ENCODE measurements at regions not wholly inside any gene's neighbourhood (a gene's known extent, or its start where the extent isn't known, plus 50 kb on each side); places are given as distances from the start of the nearest gene placed in this dataset.
"Not testable (repeated sequence)": the region's sequence is repeated elsewhere in the genome, so short reads cannot be mapped to it uniquely, and the experiment has no call there.

DNA sequence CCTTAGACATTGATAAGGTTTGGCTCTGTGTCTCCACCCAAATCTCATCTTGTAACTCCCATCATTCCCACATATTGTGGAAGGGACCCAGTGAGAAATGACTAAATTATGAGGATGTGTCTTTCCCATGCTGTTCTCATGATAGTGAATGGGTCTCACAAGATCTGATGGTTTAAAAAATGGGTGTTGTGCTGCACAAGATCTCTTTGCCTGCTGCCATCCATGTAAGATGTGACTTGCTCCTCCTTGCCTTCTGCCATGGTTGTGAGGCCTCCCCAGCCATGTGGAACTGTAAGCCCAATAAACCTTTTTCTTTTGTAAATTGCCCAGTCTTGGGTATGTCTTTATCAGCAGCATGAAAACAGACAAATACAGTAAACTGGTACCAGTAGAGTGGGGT is 206.1 kb upstream of the KCND2 start:
- not testable (repeated sequence) for DNase-seq (ENCODE audit: low read depth)

DNA sequence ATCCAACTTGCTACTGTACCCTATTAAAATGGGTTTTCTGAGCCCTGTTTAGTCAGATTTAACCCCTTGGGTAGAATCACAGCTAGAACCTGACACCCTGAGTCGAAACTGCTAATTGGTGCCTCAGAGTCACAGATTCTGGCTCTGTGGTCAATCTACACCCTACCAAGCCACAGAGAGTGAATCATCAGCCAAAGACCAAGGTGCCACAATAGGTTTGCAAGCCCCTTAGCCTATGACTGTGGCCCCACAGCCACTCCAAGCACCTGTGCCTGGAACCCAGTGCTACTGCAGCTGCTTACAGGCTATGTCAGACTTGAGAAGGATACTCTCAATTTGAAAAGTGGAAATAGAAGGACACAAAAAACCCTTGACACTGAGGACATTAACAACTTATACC is 202.8 kb upstream of the KCND2 start:
- no peak for DNase-seq (ENCODE audit: low read depth)

DNA sequence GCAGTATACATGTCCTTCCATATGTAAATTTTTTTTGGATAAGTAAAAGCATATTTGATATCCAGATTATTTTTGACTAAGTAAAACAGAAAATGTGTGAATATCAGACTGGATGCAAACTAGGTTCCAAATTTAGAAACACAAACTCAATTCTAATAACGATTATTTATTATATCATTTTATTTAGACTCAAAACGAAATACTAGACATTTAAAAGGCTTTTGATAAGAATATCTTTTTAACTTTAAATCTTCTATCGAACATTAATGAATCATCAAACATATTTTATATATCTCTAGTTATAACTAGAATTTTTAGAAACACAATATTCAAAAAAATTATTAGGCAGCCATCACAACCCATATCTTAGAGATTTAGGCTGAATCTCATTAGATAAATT is 195.2 kb upstream of the KCND2 start:
- DNase-seq (ENCODE audit: low read depth), result no peak

DNA sequence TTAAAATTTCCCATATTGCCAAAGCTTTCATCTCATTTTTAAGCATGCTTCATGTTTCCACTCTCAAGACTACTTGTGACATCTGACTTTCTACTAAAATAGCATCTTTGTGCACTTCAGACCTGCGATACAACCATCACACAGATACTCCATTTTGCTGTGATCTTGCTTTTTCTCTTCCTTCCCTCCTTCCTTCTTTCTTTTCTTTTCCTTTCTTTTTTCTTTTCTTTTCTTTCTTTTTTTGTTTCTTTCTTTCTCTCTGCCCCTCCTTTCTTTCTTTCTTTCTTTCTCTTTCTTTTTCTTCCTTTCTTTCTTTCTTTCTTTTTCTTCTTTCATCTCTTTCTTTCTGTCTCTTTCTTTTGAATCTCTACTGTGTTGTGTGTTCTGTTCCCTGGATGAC is 194.0 kb upstream of the KCND2 start:
- no peak for DNase-seq (ENCODE audit: low read depth)

DNA sequence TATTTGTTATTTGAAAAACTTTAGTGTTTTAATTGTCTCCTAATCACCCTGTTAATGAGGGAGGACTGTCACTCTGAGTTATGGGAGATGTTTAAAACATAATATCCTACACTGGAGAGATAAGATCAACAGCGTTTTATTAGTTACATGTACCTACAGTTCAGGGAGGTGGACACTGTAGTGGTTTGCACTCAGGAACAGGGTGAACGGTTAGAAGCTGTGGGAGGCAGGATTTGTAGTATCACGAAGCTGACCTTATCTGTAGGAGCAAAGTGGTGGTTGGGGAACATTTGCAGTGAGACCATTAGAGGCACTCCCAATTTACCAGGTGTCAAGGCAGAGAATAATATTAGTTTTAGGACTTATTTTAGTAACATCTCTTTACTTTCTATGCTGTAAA is 193.3 kb upstream of the KCND2 start:
- no peak for DNase-seq (ENCODE audit: low read depth)

DNA sequence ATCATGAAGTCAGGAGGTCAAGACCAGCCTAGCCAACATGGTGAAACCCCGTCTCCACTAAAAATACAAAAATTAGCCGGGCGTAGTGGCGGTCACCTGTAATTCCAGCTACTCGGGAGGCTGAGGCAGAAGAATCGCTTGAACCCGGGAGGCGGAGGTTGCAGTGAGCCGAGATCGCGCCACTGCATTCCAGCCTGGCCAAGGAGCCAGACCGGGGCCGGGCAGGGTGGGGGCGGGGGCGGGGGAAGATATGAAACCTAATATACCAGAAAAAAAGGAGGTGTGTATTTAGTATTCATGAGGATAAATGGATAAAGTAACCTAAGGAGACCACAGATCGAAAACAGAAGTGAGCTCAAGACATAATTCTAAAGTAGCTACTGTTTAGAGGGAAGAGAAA is 186.5 kb upstream of the KCND2 start:
- not testable (repeated sequence) for DNase-seq (ENCODE audit: low read depth)

DNA sequence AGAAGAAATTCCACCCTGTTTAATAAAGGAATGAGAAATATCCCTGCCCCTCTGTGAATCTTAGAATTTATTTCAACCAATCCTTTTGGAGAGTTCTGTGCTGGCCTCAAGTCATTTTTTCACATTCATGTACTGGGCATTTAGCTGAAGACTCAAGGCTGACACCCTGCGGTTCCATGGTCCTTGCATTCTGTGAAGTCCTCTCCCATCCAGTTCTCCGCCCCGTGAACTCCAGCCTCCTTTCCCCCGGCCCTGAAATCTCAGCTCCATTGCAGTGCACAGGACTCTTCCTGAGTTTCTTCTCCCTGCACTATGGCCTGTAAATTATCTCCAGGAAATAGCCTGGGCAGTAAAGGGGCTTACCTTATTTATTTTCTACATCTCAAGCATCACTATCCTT is 183.0 kb upstream of the KCND2 start:
- peak; percentile 78 for DNase-seq (ENCODE audit: low read depth)

DNA sequence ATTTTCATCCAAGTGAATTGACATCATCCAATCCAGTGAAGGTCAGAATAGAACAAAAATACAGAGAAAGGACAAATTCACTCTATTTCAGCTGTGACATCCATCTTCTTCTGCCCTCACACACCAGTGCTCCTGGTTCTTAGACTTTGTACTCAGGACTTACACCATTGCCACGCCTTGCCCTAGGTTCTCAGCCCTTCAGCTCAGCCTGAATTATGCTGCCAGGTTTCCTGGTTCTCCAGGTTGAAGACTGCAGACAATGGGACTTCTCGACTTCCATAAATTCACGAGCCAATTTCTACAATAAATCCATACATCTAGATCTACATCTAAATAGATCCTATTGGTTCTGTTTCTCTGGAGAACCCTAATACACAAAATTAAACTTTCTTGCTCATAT is 181.2 kb upstream of the KCND2 start:
- no peak for DNase-seq (ENCODE audit: low read depth)

DNA sequence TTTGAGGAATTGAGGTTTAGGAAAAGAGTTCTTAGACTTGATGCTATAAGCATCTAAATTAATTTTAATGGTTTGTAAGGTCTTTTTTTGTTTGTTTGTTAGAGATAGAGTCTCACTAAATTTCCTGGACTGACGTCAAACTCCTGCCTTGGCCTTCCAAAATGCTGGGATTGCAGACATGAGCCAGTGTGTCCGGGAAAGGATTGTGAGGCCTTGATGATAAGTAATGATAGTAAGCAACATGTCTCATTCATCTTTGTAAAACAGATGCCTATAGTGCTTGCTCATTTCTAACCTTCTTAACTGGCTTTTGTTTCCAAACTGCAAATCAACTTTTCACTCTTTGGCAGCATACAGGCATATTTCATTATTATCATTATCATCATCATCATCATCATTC is 176.0 kb upstream of the KCND2 start:
- no peak for DNase-seq (ENCODE audit: low read depth)

DNA sequence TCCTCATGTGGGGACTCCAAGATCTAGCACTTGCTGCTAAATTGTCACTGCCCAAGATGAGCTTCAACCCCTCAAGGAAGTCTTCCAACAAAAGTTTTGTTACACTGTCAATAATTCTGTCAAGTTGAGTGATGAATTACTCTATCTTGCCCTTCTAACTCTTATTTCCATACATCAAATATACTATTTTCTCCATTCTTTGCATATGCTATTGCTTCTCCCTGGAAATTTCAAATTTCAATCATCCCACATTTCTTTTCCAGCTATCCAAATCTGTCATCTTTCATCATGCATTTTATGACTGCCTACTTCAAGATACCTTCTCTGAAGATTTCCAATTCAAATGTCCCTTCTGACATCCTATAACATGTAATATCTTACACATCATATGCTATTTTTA is 175.2 kb upstream of the KCND2 start:
- DNase-seq (ENCODE audit: low read depth), result no peak

DNA sequence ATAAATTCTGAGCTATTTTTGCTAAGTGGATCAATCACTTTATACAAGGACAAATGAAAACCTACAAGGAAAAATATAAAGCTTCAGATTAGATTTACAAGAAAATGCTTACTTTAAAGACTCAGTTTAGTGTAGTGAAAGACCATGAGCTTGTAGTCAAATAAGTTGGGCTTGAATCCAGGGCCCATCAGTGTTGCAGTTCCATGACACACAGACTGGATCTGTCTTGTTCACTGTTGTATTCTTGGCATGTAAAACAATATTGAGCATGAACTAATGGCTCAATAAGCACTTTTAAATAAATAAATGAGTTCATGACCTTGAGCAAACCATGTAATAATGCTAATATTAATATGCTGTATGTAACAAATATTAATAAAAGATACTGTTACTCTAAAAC is 164.6 kb upstream of the KCND2 start:
- DNase-seq (ENCODE audit: low read depth), result no peak

DNA sequence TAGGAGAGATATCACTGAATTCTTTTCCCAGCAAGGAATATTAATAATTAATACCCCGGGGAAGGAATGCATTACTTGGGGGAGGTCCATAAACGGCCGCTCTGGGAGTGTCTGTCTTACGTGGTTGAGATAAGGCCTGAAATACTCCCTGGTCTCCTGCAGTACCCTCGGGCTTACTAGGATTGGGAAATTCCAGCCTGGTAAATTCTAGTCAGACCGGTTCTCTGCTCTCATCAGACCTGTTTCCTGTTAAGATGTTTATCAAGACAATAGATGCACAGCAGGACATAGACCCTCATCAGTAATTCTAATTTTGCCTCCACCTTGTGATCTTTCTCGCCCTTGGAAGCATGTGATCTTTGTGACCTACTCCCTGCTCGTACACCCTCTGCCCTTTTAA is 162.8 kb upstream of the KCND2 start:
- DNase-seq (ENCODE audit: low read depth), result no peak

DNA sequence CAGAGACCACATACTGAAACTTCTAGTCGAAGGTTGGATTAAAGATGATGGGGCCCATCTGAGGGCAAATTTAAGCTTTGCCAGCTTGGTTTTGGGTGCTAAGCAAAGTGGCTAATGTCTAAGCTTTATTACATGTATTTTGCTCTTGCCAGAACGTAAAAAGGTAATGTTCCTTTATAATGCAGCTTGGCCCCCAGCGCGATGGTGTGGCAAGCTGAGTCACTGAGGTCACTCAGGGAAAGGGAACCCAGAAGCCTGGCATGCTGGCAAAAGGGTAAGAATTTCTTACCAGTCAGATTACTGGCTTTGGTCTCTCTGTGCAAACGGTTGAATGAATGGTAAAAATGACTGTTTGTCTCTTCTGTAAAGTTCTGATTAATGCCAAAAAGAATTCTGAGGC is 158.3 kb upstream of the KCND2 start:
- peak; percentile 20 for DNase-seq (ENCODE audit: low read depth)

DNA sequence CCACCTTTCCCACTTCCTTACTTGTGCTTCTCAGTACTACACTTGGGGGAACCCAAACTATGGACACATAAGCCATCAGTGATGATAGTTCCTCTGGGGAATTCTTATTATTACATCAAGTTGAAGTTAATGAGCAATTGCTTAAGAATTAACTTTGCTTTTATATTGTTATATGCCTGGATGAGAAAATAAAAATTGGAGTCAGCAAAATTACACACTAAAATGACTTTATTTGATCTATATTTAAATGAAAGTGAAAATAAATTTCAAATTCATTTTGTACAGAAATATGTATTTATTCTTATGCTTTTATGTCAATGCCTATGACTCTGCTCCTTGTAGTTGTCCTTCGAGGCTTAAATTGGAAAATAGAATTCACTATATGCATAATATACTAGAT is 149.4 kb upstream of the KCND2 start:
- no peak for DNase-seq (ENCODE audit: low read depth)

DNA sequence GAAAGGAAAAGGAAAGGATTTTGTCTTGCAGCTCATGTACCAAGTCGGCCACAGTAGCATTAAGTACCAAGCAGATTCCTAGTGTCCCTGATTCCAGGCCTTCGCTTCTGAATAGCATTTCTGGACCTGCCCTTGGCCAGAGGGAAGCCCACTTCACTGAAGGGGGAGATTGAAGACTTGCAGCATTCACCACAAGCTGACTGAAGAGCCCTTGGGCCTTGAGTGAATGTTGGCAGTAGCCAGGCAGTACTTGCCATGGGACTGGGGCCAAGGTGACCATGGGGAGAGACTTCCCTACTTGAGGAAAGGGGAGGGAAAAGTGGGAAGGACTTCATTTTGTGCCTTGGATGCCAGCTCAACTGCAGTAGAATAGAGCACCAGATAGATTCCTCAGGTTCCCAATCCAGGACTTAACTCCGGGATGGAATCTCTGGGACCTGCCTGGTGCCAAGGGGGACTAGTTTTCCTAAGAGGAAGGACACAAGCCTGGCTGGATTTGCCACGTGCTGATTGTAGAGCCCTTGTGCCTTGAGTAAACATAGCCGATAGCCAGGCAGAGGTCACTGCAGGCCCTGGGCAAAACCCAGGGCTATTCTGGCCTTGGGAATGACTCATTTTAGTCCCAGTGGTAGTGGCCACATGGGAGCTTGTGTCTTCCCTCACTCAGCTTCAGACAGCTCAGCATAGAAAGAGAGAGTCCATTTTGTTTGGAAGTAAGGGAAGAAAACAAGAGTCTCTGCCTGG is 141.7 kb upstream of the KCND2 start:
- DNase-seq (ENCODE audit: low read depth), result no peak

DNA sequence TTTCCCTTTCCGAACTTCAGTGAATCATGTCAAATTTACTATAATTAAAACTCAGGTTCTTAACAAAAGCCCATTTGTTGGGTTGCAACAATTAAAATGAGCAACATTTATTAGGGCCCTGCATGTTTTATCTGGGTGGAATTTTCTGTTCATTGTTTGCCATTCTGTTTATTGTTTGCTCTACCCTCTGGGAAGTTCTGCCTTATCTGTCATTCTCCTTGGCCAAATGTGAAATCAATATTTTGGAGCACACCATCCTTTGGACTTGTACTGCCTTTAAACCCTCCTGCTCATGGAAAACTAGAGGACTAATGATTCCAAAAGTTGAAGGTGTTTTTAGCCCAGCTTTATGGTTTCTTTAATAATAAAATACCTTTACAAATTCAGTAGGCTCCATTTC is 134.5 kb upstream of the KCND2 start:
- no peak for DNase-seq (ENCODE audit: low read depth)

DNA sequence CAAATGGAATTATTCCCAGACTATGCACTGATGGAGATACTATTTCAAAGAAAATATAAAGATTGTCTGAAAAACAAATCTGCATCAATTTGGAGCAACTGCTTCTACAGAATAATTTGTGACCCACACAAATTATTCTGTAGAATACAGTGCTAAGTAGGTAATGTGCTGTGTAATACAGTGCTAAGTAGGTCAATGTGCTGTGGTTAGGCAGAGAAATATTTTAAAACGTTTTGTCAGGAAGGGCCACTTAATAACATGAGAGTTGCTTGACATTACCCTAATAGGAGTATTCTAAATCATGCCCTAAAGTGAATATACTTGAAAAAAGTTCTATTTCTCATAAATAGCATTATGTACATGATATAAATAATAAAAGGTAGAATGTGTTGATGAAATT is 116.5 kb upstream of the KCND2 start:
- DNase-seq (ENCODE audit: low read depth), result no peak

DNA sequence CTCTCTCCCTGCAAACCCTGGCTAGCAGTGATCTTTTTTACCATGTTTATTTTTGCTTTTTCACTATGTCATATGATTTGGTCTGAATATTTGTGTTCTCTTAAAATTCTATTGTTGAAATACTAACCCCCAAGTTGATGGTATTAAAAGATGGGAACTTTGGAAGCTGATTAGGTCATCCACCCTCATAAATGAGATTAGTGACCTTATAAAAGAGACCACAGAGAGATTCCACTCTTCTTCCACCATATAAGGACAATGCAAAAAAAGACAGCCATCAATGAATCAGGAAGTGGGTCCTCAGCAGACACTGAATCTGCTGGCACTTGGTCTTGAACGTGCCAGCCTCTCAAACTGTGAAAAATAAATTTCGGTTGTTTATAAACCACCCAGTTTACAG is 112.8 kb upstream of the KCND2 start:
- no peak for DNase-seq (ENCODE audit: low read depth)

DNA sequence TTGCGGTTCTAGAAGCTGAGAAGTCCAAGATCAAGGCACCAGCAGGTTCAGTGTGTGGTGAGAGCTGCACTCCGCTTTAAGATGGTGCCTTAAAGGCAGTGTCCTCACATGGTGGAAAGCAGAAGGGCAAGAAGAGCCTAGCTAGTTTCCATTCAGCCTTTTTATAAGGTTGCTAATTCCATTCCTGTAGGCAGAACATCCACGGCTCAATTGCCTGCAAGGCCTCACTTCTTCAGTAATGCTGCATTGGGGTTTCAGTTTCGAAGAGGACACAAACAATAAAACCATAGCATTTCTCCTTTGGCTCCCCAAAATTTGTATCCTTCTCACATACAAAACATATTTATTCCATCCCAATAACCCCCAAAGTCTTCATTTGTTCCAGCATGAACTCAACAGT is 109.5 kb upstream of the KCND2 start:
- DNase-seq (ENCODE audit: low read depth), result no peak

DNA sequence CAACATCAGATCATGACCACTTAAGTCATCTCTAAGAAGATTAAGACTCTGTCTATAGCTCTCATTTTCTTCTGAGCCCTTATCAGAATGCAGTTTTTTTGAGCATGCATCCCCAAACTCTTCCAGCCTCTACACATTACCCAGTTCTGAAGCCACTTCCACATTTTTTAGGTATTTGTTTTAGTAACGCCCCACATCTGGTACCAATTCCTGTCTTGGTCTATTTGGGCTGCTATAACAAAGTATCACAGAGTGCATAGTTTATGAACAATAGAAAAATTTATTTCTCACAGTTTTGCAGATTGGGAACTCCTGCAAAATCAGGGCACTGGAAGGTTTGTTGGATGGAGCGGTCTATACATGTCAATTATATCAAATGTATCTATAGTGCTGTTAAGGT is 107.7 kb upstream of the KCND2 start:
- no peak for DNase-seq (ENCODE audit: low read depth)

DNA sequence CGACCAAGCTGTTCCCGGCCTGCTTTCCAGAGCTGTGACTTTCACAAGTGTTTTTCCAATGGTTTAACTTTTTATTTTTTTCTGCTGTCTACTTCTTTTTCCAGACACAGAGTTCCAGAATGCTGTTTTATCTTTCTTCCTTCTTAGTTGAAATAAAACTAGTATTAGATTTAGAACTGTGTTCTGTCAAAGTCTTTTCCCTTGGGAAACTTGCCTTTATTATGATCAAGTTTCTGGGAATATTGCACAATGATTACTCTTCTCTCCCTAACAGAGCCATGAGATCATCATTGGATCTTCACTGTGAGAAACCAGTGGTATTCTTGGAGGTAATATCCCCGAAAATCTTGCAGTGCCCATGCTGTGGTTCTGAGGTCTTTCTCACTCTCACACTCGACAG is 104.9 kb upstream of the KCND2 start:
- DNase-seq (ENCODE audit: low read depth), result peak; percentile 53

DNA sequence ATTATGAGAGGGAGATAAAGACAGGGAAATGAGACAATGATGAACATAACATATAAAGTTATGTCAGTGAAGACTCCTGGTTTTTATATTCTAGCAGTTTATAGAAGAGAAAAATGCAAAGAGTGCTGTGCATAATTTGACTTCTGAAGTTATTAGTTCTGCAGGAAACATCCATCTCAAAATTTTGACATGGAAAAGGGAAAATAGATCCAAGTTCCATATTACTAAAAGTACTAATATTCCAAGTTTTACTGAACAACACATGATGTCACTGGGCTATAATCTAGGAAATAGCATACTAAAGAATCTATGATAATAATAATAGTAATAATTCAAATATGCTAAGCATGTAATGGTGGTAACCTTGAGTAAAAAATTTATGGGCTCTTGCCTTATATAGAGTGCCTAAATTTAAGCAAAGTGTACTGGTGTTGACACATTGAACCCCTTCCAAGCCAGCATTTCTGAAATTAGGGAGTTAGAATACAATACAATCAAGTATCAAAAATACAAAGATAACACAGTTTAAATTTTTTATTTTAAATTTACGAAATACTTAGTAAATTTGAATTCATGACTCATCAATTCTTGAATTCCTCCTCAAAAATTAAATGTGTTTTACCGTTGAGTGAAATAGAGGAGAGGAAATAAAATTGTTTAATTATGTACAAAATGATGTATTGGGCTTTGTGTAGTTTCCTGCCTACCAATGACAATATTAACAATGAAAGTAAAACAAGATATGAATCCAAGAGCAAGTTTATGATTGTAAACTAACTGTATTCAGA is 102.8 kb upstream of the KCND2 start:
- no peak for DNase-seq (ENCODE audit: low read depth)

DNA sequence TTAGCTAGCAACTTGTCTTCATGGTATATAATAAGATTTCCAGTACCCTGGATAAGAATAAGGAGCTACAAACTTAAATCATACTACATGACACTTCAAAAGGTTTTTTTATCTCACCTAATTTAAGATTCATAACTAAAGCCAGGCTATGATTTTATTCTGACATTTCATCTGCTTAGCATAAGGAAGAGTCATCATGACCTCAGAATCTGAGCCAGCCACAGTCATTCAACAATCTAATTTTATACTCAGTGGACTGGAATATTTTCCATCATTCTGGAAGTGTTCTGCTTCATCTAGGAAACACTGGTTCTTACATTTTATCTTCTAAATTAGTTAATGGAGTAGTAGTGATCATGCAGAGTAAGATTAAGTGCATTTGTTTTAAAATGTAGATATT is 102.1 kb upstream of the KCND2 start:
- peak; percentile 25 for DNase-seq (ENCODE audit: low read depth)
